CD8-positive, alpha-beta memory T cell (primary cell): ENCODE measurements at regions not wholly inside any gene's neighbourhood (a gene's known extent, or its start where the extent isn't known, plus 50 kb on each side); places are given as distances from the start of the nearest gene placed in this dataset.

Experiments
- CTCF ChIA-PET: fragments of 350-600 bp; sonication (Branson Sonifier 250); formaldehyde crosslinking; loops from one replicate; lab custom pipeline; 2021; ENCODE audit warnings: antibody characterized with exemption; lab: Charles Lee
- POLR2A ChIA-PET: fragments of 350-600 bp; sonication (Branson Sonifier 250); formaldehyde crosslinking; loops from one replicate; lab custom pipeline; 2021; ENCODE audit warnings: antibody characterized with exemption; lab: Charles Lee
- DNase-seq, 5 donors: peaks; one replicate each; pipeline versions ENCODE4 v3.0.0 to v3.0.0-alpha.2; 2020 to 2022; ENCODE audit warnings: mixed read lengths in 1 of 5
- H3K27ac ChIP-seq: one replicate; pipeline ENCODE4 v1.7.0; 2013; ENCODE audit warnings: low read depth, mild to moderate bottlenecking, low read length, moderate library complexity
- H3K27me3 ChIP-seq: 2 replicates; pipeline ENCODE4 v1.7.0; 2013; ENCODE audit warnings: low read length, mild to moderate bottlenecking; ENCODE audit not compliant: insufficient read depth, poor library complexity, severe bottlenecking
- H3K36me3 ChIP-seq: 2 replicates; pipeline ENCODE4 v1.7.0; 2013; ENCODE audit warnings: mild to moderate bottlenecking, low read length, moderate library complexity; ENCODE audit not compliant: insufficient read depth
- H3K4me1 ChIP-seq: 2 replicates; pipeline ENCODE4 v1.7.0; 2013; ENCODE audit warnings: mild to moderate bottlenecking, low read length, moderate library complexity; ENCODE audit not compliant: insufficient read depth
- H3K4me3 ChIP-seq: 2 replicates; pipeline ENCODE4 v1.7.0; 2013; ENCODE audit warnings: mild to moderate bottlenecking, low read length
- H3K9me3 ChIP-seq: 2 replicates; pipeline ENCODE4 v1.7.0; 2013; ENCODE audit warnings: mild to moderate bottlenecking, low read length
- H3K27ac Mint-ChIP-seq, 8 donors: one replicate each; pipeline ENCODE4 v1.8.0; 2020 to 2021; ENCODE audit warnings: mixed read lengths in 8 of 8, mild to moderate bottlenecking in 6 of 8, inconsistent platforms in 3 of 8, moderate library complexity in 3 of 8
- H3K27me3 Mint-ChIP-seq, 2 donors: one replicate each; pipeline ENCODE4 v1.8.0; 2020 to 2021; ENCODE audit warnings: mixed read lengths in 2 of 2, mild to moderate bottlenecking in 1 of 2, moderate library complexity in 1 of 2
- H3K36me3 Mint-ChIP-seq, 3 donors: one replicate each; pipeline ENCODE4 v1.8.0; 2020 to 2021; ENCODE audit warnings: mixed read lengths in 3 of 3, inconsistent platforms in 1 of 3, mild to moderate bottlenecking in 1 of 3
- H3K4me1 Mint-ChIP-seq, 3 donors: one replicate each; pipeline ENCODE4 v1.8.0; 2020 to 2021; ENCODE audit warnings: mixed read lengths in 3 of 3, inconsistent platforms in 1 of 3, mild to moderate bottlenecking in 1 of 3
- H3K4me3 Mint-ChIP-seq, 7 donors: one replicate each; pipeline ENCODE4 v1.8.0; 2020 to 2021; ENCODE audit warnings: mixed read lengths in 7 of 7, mild to moderate bottlenecking in 6 of 7, moderate library complexity in 4 of 7, inconsistent platforms in 2 of 7
- H3K9me3 Mint-ChIP-seq, 5 donors: one replicate each; pipeline ENCODE4 v1.8.0; 2020 to 2022; ENCODE audit warnings: mixed read lengths in 5 of 5, mild to moderate bottlenecking in 3 of 5, moderate library complexity in 2 of 5, inconsistent platforms in 1 of 5

DNA sequence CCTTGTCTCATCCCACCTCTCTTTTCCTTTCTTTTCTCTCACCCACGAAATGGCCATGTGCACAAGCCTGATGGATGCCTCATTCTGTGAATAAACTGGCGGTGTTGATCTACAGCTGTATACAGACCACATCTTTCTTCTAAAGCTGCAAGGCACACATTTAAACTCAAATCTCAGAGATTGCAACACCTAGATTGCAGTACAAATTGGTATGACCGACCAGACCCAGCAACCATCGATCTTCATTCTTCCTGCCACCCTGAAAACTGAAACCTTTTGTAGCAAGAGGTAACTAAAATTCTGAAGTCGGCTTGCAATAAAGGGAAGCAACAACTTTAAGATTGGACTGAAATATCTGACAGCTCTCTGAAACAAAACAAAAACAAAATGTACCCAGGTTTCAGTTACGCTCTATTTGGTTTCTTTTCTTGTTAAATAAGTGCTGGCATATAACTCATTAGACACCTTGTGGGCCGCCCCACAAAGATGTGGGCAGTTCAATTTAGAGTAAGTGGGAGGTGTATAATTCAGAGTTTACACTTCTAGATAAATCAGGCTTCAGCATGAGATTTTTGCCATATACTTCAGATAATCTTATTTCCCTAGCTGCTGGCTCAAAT lies 390.0 kb upstream of the NOVA1 start:
- H3K27ac ChIP-seq = no peak overlapping the region
- Mint-ChIP-seq H3K4me1 (no peaks in the 10 kb centered on the region), H3K36me3 (no peaks in the 10 kb centered on the region), H3K27ac (no peak overlapping the region), H3K4me3 (no peak overlapping the region), H3K9me3 (peaks cover 6 to 24% (median 13%) of the 10 kb centered on the region in 5 donors), H3K27me3 (no peaks in the 10 kb centered on the region)
- no peaks in the 10 kb centered on the region for H3K27me3 ChIP-seq
- H3K9me3 ChIP-seq = no peaks in the 10 kb centered on the region
- no peaks in the 10 kb centered on the region for H3K36me3 ChIP-seq
- CTCF ChIA-PET = no interaction called here
- POLR2A ChIA-PET = no interaction called here
- no peak overlapping the region for H3K4me3 ChIP-seq
- no peaks in the 10 kb centered on the region for H3K4me1 ChIP-seq
- DNase-seq = no peak

DNA sequence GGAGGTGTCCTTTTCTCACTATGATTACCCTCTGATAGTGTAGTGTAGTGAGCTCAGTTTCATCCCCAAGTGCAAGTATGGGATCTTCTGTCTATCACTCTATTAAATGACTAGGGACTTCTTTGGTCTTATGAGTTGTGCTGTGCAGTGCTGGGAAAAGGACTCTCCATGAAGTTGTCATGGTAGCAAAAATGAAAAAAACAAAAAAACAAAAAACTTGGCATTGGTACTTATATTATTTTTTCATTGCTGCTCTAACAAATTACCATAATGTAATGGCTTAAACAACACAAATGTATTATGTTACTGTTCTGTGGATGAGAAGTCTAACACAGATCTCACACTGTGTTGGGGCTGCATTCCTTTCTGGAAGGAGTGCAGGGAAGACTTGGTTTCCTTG lies 393.1 kb upstream of the NOVA1 start:
- Mint-ChIP-seq H3K27ac (no peak overlapping the region), H3K36me3 (no peaks in the 10 kb centered on the region), H3K27me3 (no peaks in the 10 kb centered on the region), H3K4me3 (no peak overlapping the region), H3K9me3 (peaks cover 2 to 13% (median 12%) of the 10 kb centered on the region in 5 donors), H3K4me1 (no peaks in the 10 kb centered on the region)
- ChIA-PET POLR2A (no interaction called here), CTCF (no interaction called here)
- Histone ChIP-seq H3K4me1 (no peaks in the 10 kb centered on the region), H3K9me3 (no peaks in the 10 kb centered on the region), H3K27me3 (no peaks in the 10 kb centered on the region), H3K4me3 (no peak overlapping the region), H3K36me3 (no peaks in the 10 kb centered on the region), H3K27ac (no peak overlapping the region)
- DNase-seq = no peak

DNA sequence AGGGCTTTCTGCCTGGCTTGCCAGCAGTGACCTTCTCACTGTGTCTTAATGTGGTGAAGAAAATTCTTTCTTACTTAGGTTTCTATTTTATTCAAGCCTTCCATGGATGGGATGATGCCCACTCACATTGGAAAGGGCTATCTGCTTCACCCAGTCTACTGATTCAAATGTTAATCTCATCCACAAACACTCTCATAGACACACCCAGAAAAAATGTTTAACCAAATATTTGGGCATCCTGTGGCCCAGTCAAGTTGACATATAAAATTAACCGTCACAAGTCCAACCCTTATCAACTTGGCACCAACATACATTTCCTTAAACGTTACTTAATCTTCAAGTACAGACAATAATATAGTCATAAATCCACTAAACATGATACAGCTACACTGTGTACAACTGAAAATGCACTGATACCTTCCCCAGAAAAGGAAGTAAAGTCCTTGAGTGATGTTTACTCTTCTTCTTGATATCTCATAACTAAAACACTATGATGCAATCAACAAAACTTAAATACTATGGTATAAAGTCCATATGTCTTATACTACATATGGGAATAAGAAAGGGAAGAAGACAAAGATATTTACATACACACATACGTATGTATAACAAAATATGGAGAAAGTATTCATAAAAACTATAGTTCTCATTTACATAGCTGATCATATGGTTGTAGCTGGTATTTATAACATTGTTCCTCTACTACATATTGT lies 394.7 kb upstream of the NOVA1 start:
- no peak for DNase-seq
- Histone ChIP-seq H3K36me3 (no peaks in the 10 kb centered on the region), H3K9me3 (no peaks in the 10 kb centered on the region), H3K27me3 (no peaks in the 10 kb centered on the region), H3K4me1 (no peaks in the 10 kb centered on the region), H3K27ac (no peak overlapping the region), H3K4me3 (no peak overlapping the region)
- Mint-ChIP-seq H3K27me3 (no peaks in the 10 kb centered on the region), H3K36me3 (no peaks in the 10 kb centered on the region), H3K9me3 (peaks cover 7 to 14% (median 13%) of the 10 kb centered on the region in 5 donors), H3K27ac (no peak overlapping the region), H3K4me1 (no peaks in the 10 kb centered on the region), H3K4me3 (no peak overlapping the region)
- ChIA-PET POLR2A (no interaction called here), CTCF (no interaction called here)

DNA sequence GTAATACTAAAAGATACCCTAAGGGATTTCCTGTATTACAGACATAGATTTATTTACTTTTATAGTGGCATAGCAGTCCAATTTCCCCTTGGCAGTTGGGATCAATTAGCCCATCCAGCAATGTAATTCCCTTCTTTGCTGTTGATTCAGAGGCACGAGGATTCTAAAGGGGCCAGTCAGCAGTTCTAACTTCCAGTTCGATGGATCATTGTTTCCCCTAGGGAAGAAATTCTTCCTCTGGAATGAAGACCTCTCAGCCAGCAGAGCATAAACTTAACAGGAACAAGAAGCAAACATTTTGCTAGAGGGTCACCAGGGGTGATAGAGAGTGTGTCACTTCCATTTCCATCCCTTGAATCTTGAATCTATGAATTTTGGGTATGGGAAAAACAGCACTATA lies 395.7 kb upstream of the NOVA1 start:
- no peak overlapping the region for H3K27ac Mint-ChIP-seq

DNA sequence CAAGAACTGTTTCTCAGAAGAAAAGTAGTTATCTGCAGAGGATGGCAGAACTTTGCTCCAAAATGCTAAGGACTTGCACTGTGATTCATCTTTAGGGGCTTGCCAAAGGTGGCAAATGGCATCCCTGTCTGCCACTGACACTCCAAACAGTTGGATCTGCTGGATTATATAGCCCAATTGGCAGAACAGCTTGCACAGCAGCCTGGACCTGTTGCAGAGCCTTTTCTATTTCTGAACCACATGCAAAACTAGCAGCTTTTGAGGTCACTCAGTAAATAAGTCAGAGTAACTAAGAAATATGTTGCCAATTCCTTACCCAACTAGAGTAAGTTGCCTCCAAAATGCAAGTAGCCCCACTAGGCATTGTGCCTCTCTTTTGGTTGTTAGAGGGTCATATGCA lies 397.5 kb upstream of the NOVA1 start:
- Histone ChIP-seq H3K9me3 (no peaks in the 10 kb centered on the region), H3K27me3 (no peaks in the 10 kb centered on the region), H3K4me1 (no peaks in the 10 kb centered on the region), H3K4me3 (no peak overlapping the region), H3K27ac (no peak overlapping the region), H3K36me3 (no peaks in the 10 kb centered on the region)
- ChIA-PET POLR2A (no interaction called here), CTCF (no interaction called here)
- no peak overlapping the region for H3K27ac Mint-ChIP-seq
- no peak for DNase-seq
- no peaks in the 10 kb centered on the region for H3K36me3 Mint-ChIP-seq
- no peak overlapping the region for H3K4me3 Mint-ChIP-seq
- no peaks in the 10 kb centered on the region for H3K27me3 Mint-ChIP-seq
- no peaks in the 10 kb centered on the region for H3K4me1 Mint-ChIP-seq
- peaks cover 2 to 25% (median 15%) of the 10 kb centered on the region in 5 donors for H3K9me3 Mint-ChIP-seq

More for the DNA sequence above, 395.7 kb upstream of the NOVA1 start:
- H3K36me3 Mint-ChIP-seq = no peaks in the 10 kb centered on the region
- Histone ChIP-seq H3K4me3 (no peak overlapping the region), H3K36me3 (no peaks in the 10 kb centered on the region), H3K4me1 (no peaks in the 10 kb centered on the region), H3K9me3 (no peaks in the 10 kb centered on the region), H3K27ac (no peak overlapping the region), H3K27me3 (no peaks in the 10 kb centered on the region)
- H3K27me3 Mint-ChIP-seq = no peaks in the 10 kb centered on the region
- ChIA-PET CTCF (no interaction called here), POLR2A (no interaction called here)
- DNase-seq = no peak
- peaks cover 2 to 22% (median 9%) of the 10 kb centered on the region in 5 donors for H3K9me3 Mint-ChIP-seq
- no peaks in the 10 kb centered on the region for H3K4me1 Mint-ChIP-seq
- H3K4me3 Mint-ChIP-seq = no peak overlapping the region

DNA sequence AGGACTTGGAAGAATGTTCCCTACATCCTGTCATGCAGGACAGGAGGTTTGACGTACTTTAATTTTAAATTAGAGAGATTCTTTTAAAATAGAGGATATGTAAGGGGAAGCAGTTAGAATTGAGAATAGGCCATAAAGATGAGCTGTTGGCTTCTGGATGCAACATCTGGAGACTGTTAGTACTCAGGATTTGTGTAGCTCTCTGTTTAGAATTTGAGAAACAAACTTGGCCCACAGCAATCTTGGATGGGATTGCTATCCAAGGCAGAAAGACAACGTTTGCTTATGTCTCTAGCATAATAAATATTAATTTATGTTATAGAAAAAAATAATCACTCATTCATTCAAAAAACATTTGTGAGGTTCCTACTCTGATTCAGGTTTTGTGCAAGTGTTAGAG lies 398.4 kb upstream of the NOVA1 start:
- Histone ChIP-seq H3K27me3 (no peaks in the 10 kb centered on the region), H3K4me1 (no peaks in the 10 kb centered on the region), H3K36me3 (no peaks in the 10 kb centered on the region), H3K27ac (no peak overlapping the region), H3K4me3 (no peak overlapping the region), H3K9me3 (no peaks in the 10 kb centered on the region)
- POLR2A ChIA-PET = no interaction called here
- H3K27me3 Mint-ChIP-seq = no peaks in the 10 kb centered on the region
- no peaks in the 10 kb centered on the region for H3K36me3 Mint-ChIP-seq
- H3K9me3 Mint-ChIP-seq = peaks cover 4 to 31% (median 13%) of the 10 kb centered on the region in 5 donors
- no peak overlapping the region for H3K27ac Mint-ChIP-seq
- H3K4me3 Mint-ChIP-seq = no peak overlapping the region
- DNase-seq = no peak
- CTCF ChIA-PET = no interaction called here
- H3K4me1 Mint-ChIP-seq = no peaks in the 10 kb centered on the region

DNA sequence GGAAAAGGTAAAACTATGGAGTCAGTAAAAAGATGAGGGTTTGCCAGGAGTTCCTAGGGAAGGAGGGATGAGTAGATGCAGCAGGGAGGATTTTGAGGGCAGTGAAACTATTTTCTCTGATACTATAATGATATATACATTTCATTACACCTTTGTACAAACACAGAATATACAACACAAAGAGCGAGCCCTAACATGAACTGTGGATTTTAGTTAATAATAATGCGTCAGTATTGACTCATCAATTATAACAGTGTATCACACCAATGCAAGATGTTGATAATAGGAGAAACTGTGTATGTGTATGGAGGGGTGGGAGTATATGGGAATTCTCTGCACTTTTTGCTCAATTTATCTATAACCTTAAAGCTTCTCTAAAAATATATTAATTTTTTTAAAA lies 404.3 kb upstream of the NOVA1 start:
- ChIA-PET CTCF (no interaction called here), POLR2A (no interaction called here)
- DNase-seq = no peak
- Mint-ChIP-seq H3K27me3 (no peaks in the 10 kb centered on the region), H3K27ac (no peak overlapping the region), H3K4me3 (no peak overlapping the region), H3K36me3 (no peaks in the 10 kb centered on the region), H3K4me1 (no peaks in the 10 kb centered on the region), H3K9me3 (peaks cover 7 to 53% (median 24%) of the 10 kb centered on the region in 5 donors)
- Histone ChIP-seq H3K27ac (no peak overlapping the region), H3K9me3 (no peaks in the 10 kb centered on the region), H3K27me3 (no peaks in the 10 kb centered on the region), H3K4me1 (no peaks in the 10 kb centered on the region), H3K36me3 (no peaks in the 10 kb centered on the region), H3K4me3 (no peak overlapping the region)

DNA sequence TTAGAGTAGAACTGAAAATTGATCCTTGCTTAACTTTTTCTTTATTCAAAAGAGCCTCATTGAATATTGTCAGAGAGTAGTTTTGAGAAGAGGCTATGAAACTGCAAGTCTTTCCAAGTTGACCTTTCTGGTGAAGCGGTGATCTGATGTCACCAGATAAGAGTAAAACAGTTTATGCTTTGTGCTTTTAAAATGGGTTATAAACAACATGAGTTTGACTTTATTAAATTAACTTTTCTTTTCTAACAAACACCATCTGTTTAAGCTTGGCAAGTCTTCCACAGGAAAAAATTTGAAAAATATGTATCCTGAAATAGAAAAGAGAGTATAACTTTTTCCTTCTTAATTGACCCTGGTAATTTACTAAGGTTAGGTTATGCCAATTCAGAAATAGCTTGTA lies 408.7 kb upstream of the NOVA1 start:
- Histone ChIP-seq H3K27me3 (no peaks in the 10 kb centered on the region), H3K4me1 (no peaks in the 10 kb centered on the region), H3K9me3 (no peaks in the 10 kb centered on the region), H3K27ac (no peak overlapping the region), H3K36me3 (no peaks in the 10 kb centered on the region), H3K4me3 (no peak overlapping the region)
- no peak for DNase-seq
- no peaks in the 10 kb centered on the region for H3K36me3 Mint-ChIP-seq
- H3K4me1 Mint-ChIP-seq = no peaks in the 10 kb centered on the region
- H3K27ac Mint-ChIP-seq = no peak overlapping the region
- ChIA-PET CTCF (no interaction called here), POLR2A (no interaction called here)
- H3K9me3 Mint-ChIP-seq = peaks cover 12 to 51% (median 29%) of the 10 kb centered on the region in 5 donors
- no peak overlapping the region for H3K4me3 Mint-ChIP-seq
- H3K27me3 Mint-ChIP-seq = no peaks in the 10 kb centered on the region
